Upper lobe of left lung (tissue), 6 donors: ENCODE measurements at regions not wholly inside any gene's neighbourhood (a gene's known extent, or its start where the extent isn't known, plus 50 kb on each side); places are given as distances from the start of the nearest gene placed in this dataset.

Source experiments
- ATAC-seq, 2 donors: fragments of 200-7000 bp; cut with Tn5 transposase; one replicate each; pipeline ENCODE4 v1.9.1; 2022; ENCODE audit warnings: mild to moderate bottlenecking in 2 of 2, moderate library complexity in 2 of 2; ENCODE audit not compliant: low FRiP score in 2 of 2
- DNase-seq, 2 donors: peaks; one replicate each; pipeline ENCODE4 v3.0.0-alpha.2; 2019 to 2020
- H3K27ac ChIP-seq, 4 donors: fragments of 200-600 bp; sonication (generic); one replicate each; pipeline ENCODE4 v1.5.1; 2016 to 2019
- H3K27me3 ChIP-seq, 4 donors: fragments of 200-600 bp; sonication (generic); one replicate each; pipeline ENCODE4 v1.5.1; 2017 to 2019
- H3K36me3 ChIP-seq, 4 donors: fragments of 200-600 bp; sonication (generic); one replicate each; pipeline ENCODE4 v1.5.1; 2016 to 2019
- H3K4me1 ChIP-seq, 4 donors: fragments of 200-600 bp; sonication (generic); one replicate each; pipeline ENCODE4 v1.5.1; 2018 to 2019
- H3K4me3 ChIP-seq, 4 donors: fragments of 200-600 bp; sonication (generic); one replicate each; pipeline ENCODE4 v1.5.1; 2017 to 2019; ENCODE audit warnings: mild to moderate bottlenecking in 2 of 4, moderate library complexity in 1 of 4
- H3K9me3 ChIP-seq, 4 donors: fragments of 200-600 bp; sonication (generic); one replicate each; pipeline ENCODE4 v1.5.1; 2018 to 2019
- CTCF ChIP-seq, 6 experiments: fragments of 450-650 bp in 4 of 6; fragments of 200-600 bp in 2 of 6; sonication (generic) in 2 of 6; IDR thresholded peaks; one replicate each; pipeline ENCODE4 v1.5.1; 2016 to 2019; ENCODE audit warnings: antibody characterized with exemption in 6 of 6
- EP300 ChIP-seq, 4 donors: sonication (generic); formaldehyde crosslinking; IDR thresholded peaks; one replicate each; pipeline ENCODE4 v1.5.1; 2017; ENCODE audit warnings: antibody characterized with exemption in 4 of 4, control low read depth in 2 of 4
- POLR2A ChIP-seq, 4 donors: fragments of 450-650 bp; IDR thresholded peaks; one replicate each; pipeline ENCODE4 v1.5.1; 2016 to 2017; ENCODE audit warnings: antibody characterized with exemption in 4 of 4, mild to moderate bottlenecking in 2 of 4
- POLR2AphosphoS5 ChIP-seq, 2 donors: sonication (generic); formaldehyde crosslinking; IDR thresholded peaks; one replicate each; pipeline ENCODE4 v1.5.1; 2017; ENCODE audit warnings: antibody characterized with exemption in 2 of 2
- WGBS, 2 donors: methylation state at CpG; one replicate each; pipeline ENCODE4 v1.1.5; 2017 to 2018; 5-methylcytosine and 5-hydroxymethylcytosine counted together
- donor health status: DM: no; HTN: no; CAD: no; lungs with moderate emphysema.
- donor health status: DM: no; HTN: yes; CAD: no; lungs with severe emphysema.

- TF ChIP-seq EP300 (IDR thresholded peaks at IDR 0.05) (no peak), CTCF (IDR thresholded peaks at IDR 0.05) (no peak), POLR2AphosphoS5 (IDR thresholded peaks at IDR 0.05) (no peak)
- H3K36me3 ChIP-seq = no peaks in the 10 kb centered on the region
- ATAC-seq = no peak
- H3K4me1 ChIP-seq = no peaks in the 10 kb centered on the region
- no peak for DNase-seq
- no peaks in the 10 kb centered on the region for H3K9me3 ChIP-seq
- H3K27ac ChIP-seq = no peak overlapping the region
- 60 to 68% methylated on average over 2 of the region's 2 CpGs for WGBS, 2 donors
- H3K27me3 ChIP-seq = no peaks in the 10 kb centered on the region
- H3K4me3 ChIP-seq = no peak overlapping the region
These were observed 227.5 kb upstream of the LMO3 start for GRCh38 chr12:16833376-16834015.

DNA sequence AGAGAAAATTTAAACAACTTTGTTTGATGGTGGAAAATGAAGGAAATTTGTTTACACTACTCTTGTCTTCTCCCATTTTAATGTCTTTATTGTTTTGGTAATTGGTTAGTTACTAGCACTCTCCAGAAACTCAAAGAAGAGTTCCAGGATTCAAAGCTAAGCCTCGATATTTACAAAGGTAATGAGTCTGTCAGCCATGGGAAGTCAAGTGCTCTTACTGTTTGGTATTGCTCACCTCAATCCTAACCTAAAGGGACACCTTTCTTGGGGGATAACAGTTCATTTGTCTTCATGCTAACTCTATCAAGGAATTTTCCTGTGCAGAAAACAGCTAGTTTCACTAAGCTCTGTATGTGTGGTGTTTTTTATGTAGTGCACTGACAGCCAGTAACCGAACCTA lies 222.9 kb upstream of the LMO3 start:
- TF ChIP-seq POLR2AphosphoS5 (IDR thresholded peaks at IDR 0.05) (no peak), POLR2A (IDR thresholded peaks at IDR 0.05) (no peak), EP300 (IDR thresholded peaks at IDR 0.05) (no peak), CTCF (IDR thresholded peaks at IDR 0.05) (no peak)
- 42 to 54% methylated on average over 2 of the region's 2 CpGs for WGBS, 2 donors
- no peaks in the 10 kb centered on the region for H3K4me1 ChIP-seq
- H3K27me3 ChIP-seq = no peaks in the 10 kb centered on the region
- ATAC-seq (no peak), DNase-seq (no peak)
- H3K9me3 ChIP-seq = peaks cover 0 to 3% (median 0%) of the 10 kb centered on the region in 4 donors
- H3K4me3 ChIP-seq = no peak overlapping the region
- H3K27ac ChIP-seq = no peak overlapping the region
- H3K36me3 ChIP-seq = no peaks in the 10 kb centered on the region

GRCh38 chr12:16807731-16808130 lies 201.8 kb upstream of the LMO3 start:
- Histone ChIP-seq H3K27me3 (no peaks in the 10 kb centered on the region), H3K27ac (no peak overlapping the region), H3K4me1 (no peaks in the 10 kb centered on the region), H3K9me3 (peaks cover 0 to 3% (median 0%) of the 10 kb centered on the region in 4 donors), H3K36me3 (no peaks in the 10 kb centered on the region), H3K4me3 (no peak overlapping the region)
- WGBS, 2 donors = 90% methylated on average over 4 of the region's 4 CpGs
- no peak for ATAC-seq
- no peak for DNase-seq
- TF ChIP-seq EP300 (IDR thresholded peaks at IDR 0.05) = no peak
- TF ChIP-seq POLR2AphosphoS5 (IDR thresholded peaks at IDR 0.05) = no peak
- TF ChIP-seq POLR2A (IDR thresholded peaks at IDR 0.05) = no peak
- no peak for TF ChIP-seq CTCF (IDR thresholded peaks at IDR 0.05)

- H3K4me1 ChIP-seq = no peaks in the 10 kb centered on the region
- ATAC-seq (no peak), DNase-seq (no peak)
- no peak overlapping the region for H3K27ac ChIP-seq
- H3K9me3 ChIP-seq = no peaks in the 10 kb centered on the region
- H3K4me3 ChIP-seq = no peak overlapping the region
- WGBS, 2 donors = 33 to 55% methylated on average over 1 of the region's 1 CpG
- TF ChIP-seq EP300 (IDR thresholded peaks at IDR 0.05) = no peak
- TF ChIP-seq POLR2A (IDR thresholded peaks at IDR 0.05) = no peak
- TF ChIP-seq POLR2AphosphoS5 (IDR thresholded peaks at IDR 0.05) = no peak
- no peak for TF ChIP-seq CTCF (IDR thresholded peaks at IDR 0.05)
- no peaks in the 10 kb centered on the region for H3K36me3 ChIP-seq
- no peaks in the 10 kb centered on the region for H3K27me3 ChIP-seq
These were observed 190.2 kb upstream of the LMO3 start for GRCh38 chr12:16796168-16796567.

GRCh38 chr12:16789204-16789790 lies 183.3 kb upstream of the LMO3 start:
- DNase-seq = no peak
- Histone ChIP-seq H3K9me3 (no peaks in the 10 kb centered on the region), H3K27ac (no peak overlapping the region), H3K36me3 (no peaks in the 10 kb centered on the region), H3K4me1 (no peaks in the 10 kb centered on the region), H3K4me3 (no peak overlapping the region), H3K27me3 (no peaks in the 10 kb centered on the region)
- WGBS, 2 donors = 59 to 68% methylated on average over 8 of the region's 8 CpGs
- ATAC-seq = no peak
- TF ChIP-seq EP300 (IDR thresholded peaks at IDR 0.05) = no peak
- no peak for TF ChIP-seq POLR2A (IDR thresholded peaks at IDR 0.05)
- no peak for TF ChIP-seq CTCF (IDR thresholded peaks at IDR 0.05)
- no peak for TF ChIP-seq POLR2AphosphoS5 (IDR thresholded peaks at IDR 0.05)
